ENCODE measurements at regions not wholly inside any gene's neighbourhood (a gene's known extent, or its start where the extent isn't known, plus 50 kb on each side); places are given as distances from the start of the nearest gene placed in this dataset.

DNA sequence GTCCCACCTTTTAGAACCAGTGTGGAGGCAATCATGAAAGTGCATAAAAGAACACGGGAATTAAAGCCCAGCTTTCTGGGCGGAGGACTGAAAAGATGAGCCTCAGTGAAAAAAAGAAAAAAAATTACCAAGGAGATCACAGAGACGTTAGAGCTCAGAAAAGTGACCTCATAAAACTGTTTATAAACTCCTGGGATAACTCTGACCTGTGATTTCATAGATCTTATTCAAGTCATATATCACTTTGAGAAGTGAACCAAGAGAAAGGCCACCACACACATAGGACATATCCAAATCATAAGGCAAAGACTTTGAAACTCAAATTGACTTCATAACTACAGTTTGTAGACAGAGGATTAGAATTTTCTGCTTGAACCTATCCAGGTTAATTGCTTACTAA, 90.1 kb downstream of the KCNJ2 start:
- TF ChIP-seq, protein P1, sequence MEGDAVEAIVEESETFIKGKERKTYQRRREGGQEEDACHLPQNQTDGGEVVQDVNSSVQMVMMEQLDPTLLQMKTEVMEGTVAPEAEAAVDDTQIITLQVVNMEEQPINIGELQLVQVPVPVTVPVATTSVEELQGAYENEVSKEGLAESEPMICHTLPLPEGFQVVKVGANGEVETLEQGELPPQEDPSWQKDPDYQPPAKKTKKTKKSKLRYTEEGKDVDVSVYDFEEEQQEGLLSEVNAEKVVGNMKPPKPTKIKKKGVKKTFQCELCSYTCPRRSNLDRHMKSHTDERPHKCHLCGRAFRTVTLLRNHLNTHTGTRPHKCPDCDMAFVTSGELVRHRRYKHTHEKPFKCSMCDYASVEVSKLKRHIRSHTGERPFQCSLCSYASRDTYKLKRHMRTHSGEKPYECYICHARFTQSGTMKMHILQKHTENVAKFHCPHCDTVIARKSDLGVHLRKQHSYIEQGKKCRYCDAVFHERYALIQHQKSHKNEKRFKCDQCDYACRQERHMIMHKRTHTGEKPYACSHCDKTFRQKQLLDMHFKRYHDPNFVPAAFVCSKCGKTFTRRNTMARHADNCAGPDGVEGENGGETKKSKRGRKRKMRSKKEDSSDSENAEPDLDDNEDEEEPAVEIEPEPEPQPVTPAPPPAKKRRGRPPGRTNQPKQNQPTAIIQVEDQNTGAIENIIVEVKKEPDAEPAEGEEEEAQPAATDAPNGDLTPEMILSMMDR (conservative IDR thresholded peaks at IDR 0.05 in 1 of 2, IDR thresholded peaks at IDR 0.05 in 1 of 2; ENCODE audit: extremely low read depth in 1 of 2, insufficient read depth in 1 of 2, low read depth in 1 of 2, low read length in 2 of 2) = no peak
- TF ChIP-seq EZH2 (IDR thresholded peaks at IDR 0.05; ENCODE audit: borderline replicate concordance, low read length) = no peak

All from mammary epithelial cell (primary cell).